ENCODE measurements at regions not wholly inside any gene's neighbourhood (a gene's known extent, or its start where the extent isn't known, plus 50 kb on each side); places are given as distances from the start of the nearest gene placed in this dataset.
"Not testable (repeated sequence)": the region's sequence is repeated elsewhere in the genome, so short reads cannot be mapped to it uniquely, and the experiment has no call there.

- DNase-seq = no peak
Measured at GRCh38 chr5:113652161-113652560, 138.7 kb downstream of the YTHDC2 start.

- no peak for DNase-seq
Measured at GRCh38 chr5:113654828-113655227, 141.3 kb downstream of the YTHDC2 start.

- no peak for DNase-seq
Measured at GRCh38 chr5:113660206-113660605, 146.7 kb downstream of the YTHDC2 start.

- no peak for DNase-seq
Measured at GRCh38 chr5:113660706-113661250, 147.3 kb downstream of the YTHDC2 start.

- peak; percentile 15 for DNase-seq
Measured at GRCh38 chr5:113663879-113664541, 150.5 kb downstream of the YTHDC2 start.

GRCh38 chr5:113673041-113673440, 159.5 kb downstream of the YTHDC2 start:
- no peak for DNase-seq

GRCh38 chr5:113675166-113675565, 161.7 kb downstream of the YTHDC2 start:
- no peak for DNase-seq

- DNase-seq = no peak
Measured at GRCh38 chr5:113678202-113678601, 164.7 kb downstream of the YTHDC2 start.

- DNase-seq = no peak
Measured at GRCh38 chr5:113678924-113679575, 165.6 kb downstream of the YTHDC2 start.

- DNase-seq = no peak
Measured at GRCh38 chr5:113680534-113680933, 167.0 kb downstream of the YTHDC2 start.

GRCh38 chr5:113682497-113683136, 169.1 kb downstream of the YTHDC2 start:
- DNase-seq = no peak

GRCh38 chr5:113683211-113683610, 169.7 kb downstream of the YTHDC2 start:
- no peak for DNase-seq

- DNase-seq = no peak
Measured at GRCh38 chr5:113686599-113686998, 173.1 kb downstream of the YTHDC2 start.

- DNase-seq = no peak
Measured at GRCh38 chr5:113689647-113690046, 176.2 kb downstream of the YTHDC2 start.

- DNase-seq = no peak
Measured at GRCh38 chr5:113692466-113692865, 179.0 kb downstream of the YTHDC2 start.

GRCh38 chr5:113692891-113693457, 179.5 kb downstream of the YTHDC2 start:
- no peak for DNase-seq

GRCh38 chr5:113693701-113694100, 180.2 kb downstream of the YTHDC2 start:
- no peak for DNase-seq

GRCh38 chr5:113694576-113694975, 181.1 kb downstream of the YTHDC2 start:
- no peak for DNase-seq

- no peak for DNase-seq
Measured at GRCh38 chr5:113703266-113703665, 189.8 kb downstream of the YTHDC2 start.

GRCh38 chr5:113705657-113706056, 192.2 kb downstream of the YTHDC2 start:
- DNase-seq = no peak

GRCh38 chr5:113713051-113713450, 199.6 kb downstream of the YTHDC2 start:
- no peak for DNase-seq

- not testable (repeated sequence) for DNase-seq
Measured at GRCh38 chr5:113715921-113716320, 202.4 kb downstream of the YTHDC2 start.

- no peak for DNase-seq
Measured at GRCh38 chr5:113719549-113719948, 206.1 kb downstream of the YTHDC2 start.

GRCh38 chr5:113721171-113721570, 207.7 kb downstream of the YTHDC2 start:
- DNase-seq = no peak

All from activated CD8-positive, alpha-beta memory T cell treated with anti-CD3 and anti-CD28 coated beads, Interleukin-2, amount 50 U/mL, for 4 hours (primary cell).